D721Med (cell line): ENCODE measurements at regions not wholly inside any gene's neighbourhood (a gene's known extent, or its start where the extent isn't known, plus 50 kb on each side); places are given as distances from the start of the nearest gene placed in this dataset.

Experiments used
- DNase-seq: peaks from one replicate; pipeline ENCODE4 v3.0.0; 2011; ENCODE audit warnings: low spot score; ENCODE audit not compliant: insufficient read length
- FAIRE-seq: peaks from 2 replicates; lab custom pipeline; 2011; peaks lifted over from hg19 to GRCh38; lab: Jason Lieb, UNC
- CTCF ChIP-seq: IDR thresholded peaks from 2 replicates; pipeline ENCODE4 v1.5.1; 2012; ENCODE audit warnings: mild to moderate bottlenecking, control low read depth; ENCODE audit not compliant: insufficient read depth; ENCODE audit errors: missing control alignments

GRCh38 chr5:96226941-96227552 lies 206.0 kb downstream of the PCSK1 start:
- FAIRE-seq (no peak), DNase-seq (no peak)
- no peak for TF ChIP-seq CTCF

GRCh38 chr5:96222129-96222528 lies 210.9 kb downstream of the PCSK1 start:
- no peak for TF ChIP-seq CTCF
- FAIRE-seq = no peak
- DNase-seq = no peak

GRCh38 chr5:96220610-96221390 lies 212.2 kb downstream of the PCSK1 start:
- FAIRE-seq (no peak), DNase-seq (no peak)
- no peak for TF ChIP-seq CTCF

GRCh38 chr5:96219580-96220281 lies 213.3 kb downstream of the PCSK1 start:
- DNase-seq (no peak), FAIRE-seq (no peak)
- TF ChIP-seq CTCF = no peak

- no peak for FAIRE-seq
- DNase-seq = no peak
- no peak for TF ChIP-seq CTCF
Observed at GRCh38 chr5:96218653-96219052, 214.4 kb downstream of the PCSK1 start.

- no peak for TF ChIP-seq CTCF
- FAIRE-seq = no peak
Observed at GRCh38 chr5:96214442-96215197, 218.4 kb downstream of the PCSK1 start.

More at GRCh38 chr5:96214442-96215197, 218.4 kb downstream of the PCSK1 start:
- no peak for DNase-seq
